Loucy (cell line): ENCODE measurements at regions not wholly inside any gene's neighbourhood (a gene's known extent, or its start where the extent isn't known, plus 50 kb on each side); places are given as distances from the start of the nearest gene placed in this dataset.
"Not testable (repeated sequence)": the region's sequence is repeated elsewhere in the genome, so short reads cannot be mapped to it uniquely, and the experiment has no call there.

Experiments used
- EZH2phosphoT487 ChIP-seq: fragments of 200-600 bp; IDR thresholded peaks from 2 replicates; pipeline ENCODE4 v1.6.1; 2018; ENCODE audit warnings: antibody characterized with exemption, mild to moderate bottlenecking, moderate library complexity, borderline replicate concordance
- TF ChIP-seq, protein P1 (sequence below): fragments of 200-600 bp; sonication (generic); conservative IDR thresholded peaks from 2 replicates; pipeline ENCODE4 v1.5.1; 2014; ENCODE audit warnings: mild to moderate bottlenecking, antibody characterized with exemption, low read length

DNA sequence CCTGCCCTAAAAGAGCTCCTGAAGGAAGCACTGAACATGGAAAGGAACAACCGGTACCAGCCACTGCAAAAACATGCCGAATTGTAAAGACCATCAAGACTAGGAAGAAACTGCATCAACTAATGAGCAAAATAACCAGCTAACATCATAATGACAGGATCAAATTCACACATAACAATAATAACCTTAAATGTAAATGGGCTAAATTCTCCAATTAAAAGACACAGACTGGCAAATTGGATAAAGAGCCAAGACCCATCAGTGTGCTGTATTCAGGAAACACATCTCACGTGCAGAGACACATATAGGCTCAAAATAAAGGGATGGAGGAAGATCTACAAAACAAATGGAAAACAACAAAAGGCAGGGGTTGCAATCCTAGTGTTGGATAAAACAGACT lies 117.1 kb upstream of the ABI3BP start:
- TF ChIP-seq, protein P1, sequence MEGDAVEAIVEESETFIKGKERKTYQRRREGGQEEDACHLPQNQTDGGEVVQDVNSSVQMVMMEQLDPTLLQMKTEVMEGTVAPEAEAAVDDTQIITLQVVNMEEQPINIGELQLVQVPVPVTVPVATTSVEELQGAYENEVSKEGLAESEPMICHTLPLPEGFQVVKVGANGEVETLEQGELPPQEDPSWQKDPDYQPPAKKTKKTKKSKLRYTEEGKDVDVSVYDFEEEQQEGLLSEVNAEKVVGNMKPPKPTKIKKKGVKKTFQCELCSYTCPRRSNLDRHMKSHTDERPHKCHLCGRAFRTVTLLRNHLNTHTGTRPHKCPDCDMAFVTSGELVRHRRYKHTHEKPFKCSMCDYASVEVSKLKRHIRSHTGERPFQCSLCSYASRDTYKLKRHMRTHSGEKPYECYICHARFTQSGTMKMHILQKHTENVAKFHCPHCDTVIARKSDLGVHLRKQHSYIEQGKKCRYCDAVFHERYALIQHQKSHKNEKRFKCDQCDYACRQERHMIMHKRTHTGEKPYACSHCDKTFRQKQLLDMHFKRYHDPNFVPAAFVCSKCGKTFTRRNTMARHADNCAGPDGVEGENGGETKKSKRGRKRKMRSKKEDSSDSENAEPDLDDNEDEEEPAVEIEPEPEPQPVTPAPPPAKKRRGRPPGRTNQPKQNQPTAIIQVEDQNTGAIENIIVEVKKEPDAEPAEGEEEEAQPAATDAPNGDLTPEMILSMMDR = not testable (repeated sequence)
- not testable (repeated sequence) for TF ChIP-seq EZH2phosphoT487
